ENCODE measurements at regions not wholly inside any gene's neighbourhood (a gene's known extent, or its start where the extent isn't known, plus 50 kb on each side); places are given as distances from the start of the nearest gene placed in this dataset.

- TF ChIP-seq CTCF (IDR thresholded peaks at IDR 0.05) (no peak), POLR2A (IDR thresholded peaks at IDR 0.05; ENCODE audit: low read depth) (no peak), EP300 (IDR thresholded peaks at IDR 0.05) (no peak)
Observed at GRCh38 chr13:62710787-62711186, 1295.1 kb upstream of the PCDH20 start.

All from esophagus muscularis mucosa (tissue), 4 donors.